ENCODE measurements at regions not wholly inside any gene's neighbourhood (a gene's known extent, or its start where the extent isn't known, plus 50 kb on each side); places are given as distances from the start of the nearest gene placed in this dataset.

DNA sequence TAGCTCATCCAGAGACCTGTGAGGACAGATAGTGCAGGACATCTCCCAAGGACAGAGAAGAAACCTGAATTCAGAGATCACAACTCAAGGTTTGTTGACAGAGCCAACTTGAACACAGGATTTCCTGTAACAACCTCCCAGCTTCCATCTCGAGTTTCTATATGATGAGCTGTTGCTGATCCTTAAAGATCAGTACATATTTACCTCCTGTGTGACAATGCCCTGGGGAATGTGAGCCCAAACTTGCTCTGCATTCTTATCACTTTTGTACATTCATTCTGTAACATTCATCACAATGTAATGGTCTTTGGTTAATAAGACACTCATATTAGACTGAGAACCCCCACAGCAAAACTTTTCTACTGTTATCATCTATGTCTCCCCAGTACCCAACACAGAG, 468.6 kb downstream of the XPNPEP1 start:
- TF ChIP-seq, protein P1, sequence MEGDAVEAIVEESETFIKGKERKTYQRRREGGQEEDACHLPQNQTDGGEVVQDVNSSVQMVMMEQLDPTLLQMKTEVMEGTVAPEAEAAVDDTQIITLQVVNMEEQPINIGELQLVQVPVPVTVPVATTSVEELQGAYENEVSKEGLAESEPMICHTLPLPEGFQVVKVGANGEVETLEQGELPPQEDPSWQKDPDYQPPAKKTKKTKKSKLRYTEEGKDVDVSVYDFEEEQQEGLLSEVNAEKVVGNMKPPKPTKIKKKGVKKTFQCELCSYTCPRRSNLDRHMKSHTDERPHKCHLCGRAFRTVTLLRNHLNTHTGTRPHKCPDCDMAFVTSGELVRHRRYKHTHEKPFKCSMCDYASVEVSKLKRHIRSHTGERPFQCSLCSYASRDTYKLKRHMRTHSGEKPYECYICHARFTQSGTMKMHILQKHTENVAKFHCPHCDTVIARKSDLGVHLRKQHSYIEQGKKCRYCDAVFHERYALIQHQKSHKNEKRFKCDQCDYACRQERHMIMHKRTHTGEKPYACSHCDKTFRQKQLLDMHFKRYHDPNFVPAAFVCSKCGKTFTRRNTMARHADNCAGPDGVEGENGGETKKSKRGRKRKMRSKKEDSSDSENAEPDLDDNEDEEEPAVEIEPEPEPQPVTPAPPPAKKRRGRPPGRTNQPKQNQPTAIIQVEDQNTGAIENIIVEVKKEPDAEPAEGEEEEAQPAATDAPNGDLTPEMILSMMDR (conservative IDR thresholded peaks at IDR 0.05; ENCODE audit: low read length): no peak
- no peak for TF ChIP-seq EZH2phosphoT487 (IDR thresholded peaks at IDR 0.05; ENCODE audit: borderline replicate concordance, low read depth, low read length)

All from OCI-LY7 (cell line).